Spleen (tissue), 7 donors: ENCODE measurements at regions not wholly inside any gene's neighbourhood (a gene's known extent, or its start where the extent isn't known, plus 50 kb on each side); places are given as distances from the start of the nearest gene placed in this dataset.

Source experiments
- CTCF ChIP-seq, 11 experiments: fragments of 200-600 bp in 7 of 11; fragments of 450-650 bp in 4 of 11; sonication (generic) in 4 of 11; IDR thresholded peaks in 8 of 11; conservative IDR thresholded peaks in 3 of 11; 1 replicate in 7 of 11; 2 replicates in 4 of 11; pipeline versions ENCODE4 v1.4.0 to v1.8.0; 2016 to 2021; ENCODE audit warnings: antibody characterized with exemption in 11 of 11, inconsistent platforms in 4 of 11, mild to moderate bottlenecking in 1 of 11
- POLR2A ChIP-seq, 3 donors: fragments of 450-650 bp; IDR thresholded peaks; one replicate each; pipeline ENCODE4 v1.5.1; 2017; ENCODE audit warnings: antibody characterized with exemption in 3 of 3, mild to moderate bottlenecking in 1 of 3
- donor health status: DM: no; HTN: no; CAD: no; lungs with moderate emphysema.
- donor health status: DM: no; HTN: no; CAD: no.
- donor health status: DM: no; HTN: no; CAD: no.

- TF ChIP-seq CTCF (IDR thresholded peaks at IDR 0.05 in 8 of 11, conservative IDR thresholded peaks at IDR 0.05 in 3 of 11) (no peak), POLR2A (IDR thresholded peaks at IDR 0.05) (no peak)
Measured at GRCh38 chr13:79160818-79161217, 245.2 kb downstream of the RBM26 start.
